GM12874 (cell line): ENCODE measurements at regions not wholly inside any gene's neighbourhood (a gene's known extent, or its start where the extent isn't known, plus 50 kb on each side); places are given as distances from the start of the nearest gene placed in this dataset.

Source experiments
- CTCF ChIP-seq: IDR thresholded peaks from 2 replicates; pipeline ENCODE4 v1.5.1; 2011; ENCODE audit warnings: low read depth, mild to moderate bottlenecking, control low read depth, low read length, moderate library complexity; ENCODE audit not compliant: insufficient read depth

- TF ChIP-seq CTCF = no peak
Observed at GRCh38 chr11:70815485-70815832, 417.1 kb downstream of the CTTN start.

GRCh38 chr11:70816156-70816678 is 417.9 kb downstream of the CTTN start:
- no peak for TF ChIP-seq CTCF

- TF ChIP-seq CTCF = no peak
Observed at GRCh38 chr11:70818351-70818750, 420.0 kb downstream of the CTTN start.

- TF ChIP-seq CTCF = no peak
Observed at GRCh38 chr11:70819022-70819421, 420.7 kb downstream of the CTTN start.

GRCh38 chr11:70820311-70820710 is 422.0 kb downstream of the CTTN start:
- no peak for TF ChIP-seq CTCF

GRCh38 chr11:70820712-70821111 is 422.4 kb downstream of the CTTN start:
- no peak for TF ChIP-seq CTCF

GRCh38 chr11:70823771-70824170 is 425.4 kb downstream of the CTTN start:
- TF ChIP-seq CTCF = no peak
